GM13976 (cell line): ENCODE measurements at regions not wholly inside any gene's neighbourhood (a gene's known extent, or its start where the extent isn't known, plus 50 kb on each side); places are given as distances from the start of the nearest gene placed in this dataset.

Source experiments
- DNase-seq: peaks from one replicate; pipeline ENCODE4 v3.0.0; 2012; ENCODE audit warnings: low spot score
- in situ Hi-C: fragments of 300-500 bp; cut with MboI; formaldehyde crosslinking; loops from one replicate; pipeline ENCODE4 v1.12.0; 2022; ENCODE audit warnings: low sequenced_read_pairs, mixed read lengths, inconsistent platforms; ENCODE audit not compliant: unreplicated experiment
- TF ChIP-seq, protein P1 (sequence below): IDR thresholded peaks from 2 replicates; pipeline ENCODE4 v1.5.1; 2012; ENCODE audit warnings: borderline replicate concordance, mild to moderate bottlenecking; ENCODE audit not compliant: insufficient read depth; ENCODE audit errors: extremely low read depth, missing control alignments, control extremely low read depth

DNA sequence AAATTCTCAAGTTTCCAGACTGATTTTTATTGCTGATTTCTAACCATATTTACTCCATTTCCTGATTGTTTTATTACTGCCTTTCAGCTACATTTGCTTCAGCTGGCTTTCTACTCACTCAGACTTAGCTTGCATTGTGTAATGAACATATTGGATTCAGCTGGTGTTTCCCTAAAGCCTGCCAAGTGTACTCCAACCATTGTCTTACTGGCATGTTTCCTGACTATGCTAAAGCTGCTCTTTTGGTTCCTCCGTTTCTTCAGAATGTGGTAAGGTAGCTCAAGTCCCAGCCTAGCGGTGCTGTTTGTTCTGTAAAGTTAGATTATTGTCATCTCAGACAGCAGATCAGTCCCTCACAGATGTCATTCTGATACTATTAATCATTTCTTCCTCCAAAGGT is 53.1 kb upstream of the GLRA2 start:
- in situ Hi-C loops: no loop called here
- DNase-seq: no peak
- TF ChIP-seq, protein P1, sequence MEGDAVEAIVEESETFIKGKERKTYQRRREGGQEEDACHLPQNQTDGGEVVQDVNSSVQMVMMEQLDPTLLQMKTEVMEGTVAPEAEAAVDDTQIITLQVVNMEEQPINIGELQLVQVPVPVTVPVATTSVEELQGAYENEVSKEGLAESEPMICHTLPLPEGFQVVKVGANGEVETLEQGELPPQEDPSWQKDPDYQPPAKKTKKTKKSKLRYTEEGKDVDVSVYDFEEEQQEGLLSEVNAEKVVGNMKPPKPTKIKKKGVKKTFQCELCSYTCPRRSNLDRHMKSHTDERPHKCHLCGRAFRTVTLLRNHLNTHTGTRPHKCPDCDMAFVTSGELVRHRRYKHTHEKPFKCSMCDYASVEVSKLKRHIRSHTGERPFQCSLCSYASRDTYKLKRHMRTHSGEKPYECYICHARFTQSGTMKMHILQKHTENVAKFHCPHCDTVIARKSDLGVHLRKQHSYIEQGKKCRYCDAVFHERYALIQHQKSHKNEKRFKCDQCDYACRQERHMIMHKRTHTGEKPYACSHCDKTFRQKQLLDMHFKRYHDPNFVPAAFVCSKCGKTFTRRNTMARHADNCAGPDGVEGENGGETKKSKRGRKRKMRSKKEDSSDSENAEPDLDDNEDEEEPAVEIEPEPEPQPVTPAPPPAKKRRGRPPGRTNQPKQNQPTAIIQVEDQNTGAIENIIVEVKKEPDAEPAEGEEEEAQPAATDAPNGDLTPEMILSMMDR: no peak

DNA sequence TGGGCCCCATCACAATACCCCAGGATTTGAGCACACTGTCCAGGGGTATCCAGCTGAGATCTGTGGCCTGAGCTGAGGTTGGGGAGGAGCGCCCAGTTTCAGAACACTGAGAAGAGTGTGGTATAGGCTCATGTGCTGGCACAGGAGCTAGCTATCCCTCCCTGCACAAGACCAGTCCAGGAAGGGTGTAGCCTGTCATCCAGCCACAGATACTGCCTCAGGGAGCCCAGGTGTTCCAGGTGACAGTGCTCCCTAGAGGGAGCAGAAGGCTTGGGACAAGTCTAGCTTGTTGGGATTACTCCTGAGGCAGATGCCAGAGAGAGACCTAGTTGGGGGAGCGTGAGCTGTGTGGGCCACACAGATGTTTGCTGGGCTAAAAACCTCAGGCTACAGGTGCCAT is 79.6 kb upstream of the GLRA2 start:
- TF ChIP-seq, protein P1: no peak
- in situ Hi-C loops: no loop called here
- DNase-seq: no peak

DNA sequence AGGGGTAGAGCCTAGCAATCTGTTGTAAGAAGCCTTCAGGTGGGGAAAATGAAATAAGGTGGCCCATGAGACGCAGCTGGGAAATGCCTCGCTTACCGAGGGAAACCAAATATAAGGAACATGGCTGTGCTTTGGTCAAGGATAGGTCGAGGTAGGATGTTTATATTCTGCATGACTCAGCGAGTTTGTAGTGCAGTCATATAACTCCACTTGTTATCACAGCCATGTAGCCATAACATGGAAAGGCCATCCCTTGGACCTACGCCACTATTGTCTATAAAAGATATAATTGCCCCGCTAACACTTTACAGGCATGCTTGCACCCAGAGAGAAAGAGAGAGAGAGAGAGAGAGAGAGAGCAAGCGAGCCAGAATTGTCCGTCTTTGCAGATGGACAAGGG is 80.9 kb upstream of the GLRA2 start:
- DNase-seq: no peak
- in situ Hi-C loops: no loop called here
- TF ChIP-seq, protein P1: no peak

DNA sequence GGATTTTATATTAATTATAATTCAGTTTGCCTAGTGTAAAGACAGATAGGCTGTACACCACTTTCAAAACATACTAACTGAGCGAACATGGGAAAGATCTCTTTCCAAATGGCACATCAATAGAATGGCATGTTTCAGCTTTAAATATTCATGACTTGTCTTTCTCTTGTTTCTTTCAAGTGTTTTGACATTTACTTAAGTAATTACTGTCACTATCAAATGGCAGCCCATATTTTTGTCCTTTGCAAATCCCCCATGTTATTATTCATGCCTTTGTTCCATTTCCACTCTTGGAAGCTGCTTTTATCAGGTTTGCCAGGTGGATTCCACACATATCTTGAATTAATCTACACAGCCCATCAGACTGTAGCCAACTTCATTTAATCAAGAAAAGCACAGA is 89.2 kb upstream of the GLRA2 start:
- TF ChIP-seq, protein P1: no peak
- in situ Hi-C loops: no loop called here
- no peak for DNase-seq

DNA sequence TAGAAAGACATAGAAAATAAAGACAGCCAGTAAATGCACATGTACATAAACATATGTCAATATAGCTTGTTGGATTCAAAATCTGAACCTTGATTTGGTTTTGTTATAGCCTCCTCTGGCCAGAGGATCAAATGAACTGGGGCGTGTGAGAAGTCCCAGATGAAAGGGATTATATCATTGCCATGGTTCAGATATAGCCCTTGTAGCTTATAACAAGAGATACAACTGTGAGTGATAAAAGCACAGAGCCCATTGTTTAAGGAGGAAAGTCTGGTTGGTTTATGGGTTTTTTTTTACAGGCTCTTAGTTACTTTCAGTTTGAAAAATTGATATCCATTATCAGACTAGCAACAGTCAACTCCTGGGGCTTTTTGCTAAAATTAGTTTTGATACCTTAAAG is 101.7 kb upstream of the GLRA2 start:
- no peak for DNase-seq

DNA sequence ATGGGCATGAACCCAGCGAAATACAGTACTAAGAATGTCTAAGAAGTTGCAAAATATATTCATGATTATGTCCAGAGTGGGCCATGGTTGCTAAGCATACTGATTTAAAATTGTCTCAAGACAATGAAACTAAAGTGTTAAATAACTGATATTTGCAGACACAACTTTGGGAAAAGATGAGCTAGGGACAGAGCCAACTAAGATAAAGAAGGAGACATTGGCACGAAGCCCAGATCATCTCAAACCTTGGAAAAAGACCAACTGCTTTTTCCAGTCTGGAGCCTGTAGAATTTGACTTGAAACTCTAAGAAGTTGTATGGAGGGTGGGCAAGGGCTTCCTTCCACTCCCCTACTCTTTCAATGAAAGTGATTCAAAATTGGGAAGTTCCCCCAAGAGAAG is 108.5 kb upstream of the GLRA2 start:
- no peak for DNase-seq
- in situ Hi-C loops: no loop called here
- TF ChIP-seq, protein P1: no peak

More for the DNA sequence above, 101.7 kb upstream of the GLRA2 start:
- TF ChIP-seq, protein P1: no peak
- in situ Hi-C loops: no loop called here

DNA sequence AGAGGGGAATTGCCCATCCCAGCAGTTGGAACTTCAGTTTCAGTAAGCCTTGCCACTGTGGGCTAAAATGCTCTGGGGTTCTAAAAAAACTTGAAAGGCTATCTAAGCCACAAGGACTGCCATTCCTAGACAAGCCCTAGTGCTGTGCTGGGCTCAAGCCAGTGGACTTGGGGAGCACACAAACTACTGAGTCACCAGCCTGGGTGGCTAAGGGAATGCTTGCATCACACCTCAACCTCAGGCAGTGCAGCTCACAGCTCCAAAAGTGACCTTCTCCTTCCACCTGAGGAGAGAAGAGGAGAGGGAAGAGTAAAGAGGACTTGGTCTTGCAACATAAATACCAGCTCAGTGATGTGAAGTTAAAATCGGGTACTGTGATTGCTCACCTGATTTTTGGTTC is 116.7 kb upstream of the GLRA2 start:
- TF ChIP-seq, protein P1: no peak
- no peak for DNase-seq
- in situ Hi-C loops: no loop called here
